Gastroesophageal sphincter (tissue), 4 donors: ENCODE measurements at regions not wholly inside any gene's neighbourhood (a gene's known extent, or its start where the extent isn't known, plus 50 kb on each side); places are given as distances from the start of the nearest gene placed in this dataset.

Experiments used
- ATAC-seq: fragments of 150-250 bp; one replicate; pipeline ENCODE4 v1.9.1; 2016; ENCODE audit warnings: mild to moderate bottlenecking, moderate library complexity
- H3K27ac ChIP-seq, 4 donors: fragments of 200-600 bp; sonication (generic) in 3 of 4; 1 replicate in 3 of 4; 2 replicates in 1 of 4; pipeline ENCODE4 v1.5.1; 2016 to 2019
- H3K27me3 ChIP-seq: fragments of 200-600 bp; sonication (generic); one replicate; pipeline ENCODE4 v1.5.1; 2019
- H3K36me3 ChIP-seq, 2 donors: fragments of 200-600 bp; sonication (generic); one replicate each; pipeline ENCODE4 v1.5.1; 2019; ENCODE audit warnings: control low read depth in 1 of 2
- H3K4me1 ChIP-seq, 3 donors: fragments of 200-600 bp; sonication (generic); 1 replicate in 2 of 3; 2 replicates in 1 of 3; pipeline ENCODE4 v1.5.1; 2016 to 2019; ENCODE audit warnings: control low read depth in 2 of 3
- H3K4me3 ChIP-seq, 2 donors: fragments of 200-600 bp; sonication (generic); one replicate each; pipeline ENCODE4 v1.5.1; 2019; ENCODE audit warnings: mild to moderate bottlenecking in 1 of 2, moderate library complexity in 1 of 2
- H3K9me3 ChIP-seq, 3 donors: fragments of 200-600 bp; sonication (generic); one replicate each; pipeline ENCODE4 v1.5.1; 2017 to 2019; ENCODE audit warnings: control low read depth in 2 of 3
- CTCF ChIP-seq, 4 experiments: fragments of 200-600 bp in 2 of 4; fragments of 450-650 bp in 2 of 4; sonication (generic) in 1 of 4; IDR thresholded peaks; one replicate each; pipeline ENCODE4 v1.5.1; 2017 to 2019; ENCODE audit warnings: antibody characterized with exemption in 4 of 4, mild to moderate bottlenecking in 2 of 4, moderate library complexity in 2 of 4
- EP300 ChIP-seq: sonication (generic); formaldehyde crosslinking; IDR thresholded peaks from one replicate; pipeline ENCODE4 v1.6.1; 2017; ENCODE audit warnings: antibody characterized with exemption, mild to moderate bottlenecking
- POLR2A ChIP-seq, 2 donors: fragments of 450-650 bp; IDR thresholded peaks; one replicate each; pipeline ENCODE4 v1.6.1; 2017; ENCODE audit warnings: antibody characterized with exemption in 2 of 2, mild to moderate bottlenecking in 2 of 2, moderate library complexity in 1 of 2
- POLR2AphosphoS5 ChIP-seq: sonication (generic); formaldehyde crosslinking; IDR thresholded peaks from one replicate; pipeline ENCODE4 v1.6.1; 2017; ENCODE audit warnings: antibody characterized with exemption
- WGBS, 2 donors: methylation state at CpG; one replicate each; pipeline ENCODE4 v1.1.5; 2018; ENCODE audit warnings: low coverage in 1 of 2; 5-methylcytosine and 5-hydroxymethylcytosine counted together

DNA sequence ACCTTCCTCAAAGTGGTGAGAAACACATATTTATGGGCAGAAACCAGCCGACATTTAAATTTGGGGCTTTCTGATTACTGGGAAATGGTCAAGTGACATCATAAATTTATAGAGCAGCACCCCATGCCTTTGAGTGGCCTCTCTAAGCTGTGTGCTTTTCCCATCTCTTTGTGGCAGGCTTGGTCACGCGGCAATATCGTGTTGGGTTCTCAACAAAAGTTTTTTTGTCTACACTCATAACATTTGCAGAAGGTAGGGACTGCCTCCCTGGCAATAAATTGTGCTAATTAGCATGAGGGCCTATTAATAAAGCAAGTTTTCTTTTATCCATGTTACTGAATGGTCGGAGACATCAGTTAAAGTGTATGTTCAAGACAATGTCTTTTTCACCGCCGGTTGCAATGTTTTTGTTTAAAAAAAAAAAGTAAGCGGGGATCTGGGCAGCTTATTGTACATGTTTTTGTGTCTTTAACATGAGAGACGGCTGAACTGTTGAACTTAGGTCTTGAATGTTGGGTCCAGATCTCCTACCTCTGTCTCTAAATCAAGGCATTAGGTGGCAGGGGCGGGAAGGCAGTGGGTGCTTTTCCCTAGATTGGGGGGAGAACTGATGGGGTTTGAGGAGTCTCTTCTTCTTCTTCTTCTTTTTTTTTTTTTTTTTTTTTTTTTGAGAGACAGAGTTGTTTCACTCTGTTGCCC, 193.3 kb downstream of the PHETA1 start:
- TF ChIP-seq POLR2AphosphoS5 (no peak), CTCF (IDR thresholded peaks at IDR 0.05) (no peak), EP300 (no peak), POLR2A (IDR thresholded peaks at IDR 0.05) (no peak)
- 64 to 69% methylated on average over 7 to 10 of the region's 10 CpGs for WGBS, 2 donors
- no peak for ATAC-seq
- Histone ChIP-seq H3K9me3 (no peaks in the 10 kb centered on the region), H3K27me3 (peaks cover 79% of the 10 kb centered on the region), H3K36me3 (no peaks in the 10 kb centered on the region), H3K4me1 (peaks cover 0 to 12% (median 0%) of the 10 kb centered on the region in 3 donors), H3K4me3 (no peak overlapping the region), H3K27ac (no peak overlapping the region)

DNA sequence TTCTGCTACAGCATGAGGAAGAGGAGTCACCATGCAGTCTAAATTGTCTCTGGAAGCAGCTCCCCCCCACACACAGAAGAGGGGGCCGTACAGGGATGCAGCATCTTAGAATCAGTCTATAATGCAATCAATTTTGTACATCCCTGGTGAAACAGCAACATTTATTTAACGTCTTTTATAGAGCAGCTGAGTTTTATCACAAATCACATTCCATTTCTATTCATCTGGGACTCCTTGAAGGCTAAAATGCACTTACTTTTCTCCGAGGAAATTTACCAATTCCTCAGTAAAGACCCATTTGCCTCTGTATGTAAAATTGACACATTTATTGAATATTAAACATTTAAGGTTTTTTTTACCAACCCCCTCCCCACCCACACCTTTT, 193.9 kb downstream of the PHETA1 start:
- H3K27ac ChIP-seq, result no peak overlapping the region
- no peak overlapping the region for H3K4me3 ChIP-seq
- WGBS, 2 donors, result 12 to 18% methylated on average over 3 of the region's 3 CpGs
- TF ChIP-seq POLR2AphosphoS5, result no peak
- no peak for TF ChIP-seq POLR2A (IDR thresholded peaks at IDR 0.05)
- peaks cover 74% of the 10 kb centered on the region for H3K27me3 ChIP-seq
- H3K4me1 ChIP-seq, result peaks cover 0 to 9% (median 0%) of the 10 kb centered on the region in 3 donors
- H3K9me3 ChIP-seq, result no peaks in the 10 kb centered on the region
- H3K36me3 ChIP-seq, result no peaks in the 10 kb centered on the region
- ATAC-seq, result no peak

GRCh38 chr12:111174251-111174960, 194.5 kb downstream of the PHETA1 start:
- H3K9me3 ChIP-seq, result no peaks in the 10 kb centered on the region
- TF ChIP-seq CTCF (IDR thresholded peaks at IDR 0.05) (peak in 1 of 4 experiments; percentile 49), POLR2A (IDR thresholded peaks at IDR 0.05) (no peak)
- no peaks in the 10 kb centered on the region for H3K36me3 ChIP-seq
- peaks cover 74% of the 10 kb centered on the region for H3K27me3 ChIP-seq
- no peak overlapping the region for H3K27ac ChIP-seq
- 65 to 83% methylated on average over 1 to 7 of the region's 8 CpGs for WGBS, 2 donors
- H3K4me1 ChIP-seq, result peaks cover 0 to 9% (median 0%) of the 10 kb centered on the region in 3 donors
- H3K4me3 ChIP-seq, result no peak overlapping the region
- ATAC-seq, result no peak

GRCh38 chr12:111173836-111174235, 195.1 kb downstream of the PHETA1 start:
- WGBS, 2 donors, result 85 to 100% methylated on average over 1 to 3 of the region's 3 CpGs
- no peak for ATAC-seq

DNA sequence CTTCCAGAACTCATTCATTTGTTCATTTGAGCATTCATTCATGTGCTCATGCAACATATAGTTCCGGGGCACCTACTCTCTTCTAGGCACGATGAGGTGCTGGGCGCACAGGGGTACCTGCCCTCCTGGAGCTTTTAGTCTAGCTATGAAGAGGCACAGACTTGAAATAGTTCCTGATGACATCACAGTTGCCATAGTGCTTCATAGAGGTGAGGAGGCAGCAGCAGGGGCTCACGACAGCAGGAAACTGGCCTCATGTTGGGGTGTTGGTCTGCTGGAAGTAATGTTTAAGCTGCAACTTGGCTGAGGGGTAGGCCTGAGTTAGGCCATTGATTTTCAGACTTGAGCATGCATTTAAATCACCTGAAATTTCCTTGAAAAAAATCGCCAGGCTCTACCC, 195.5 kb downstream of the PHETA1 start:
- H3K4me3 ChIP-seq, result no peak overlapping the region
- no peak for TF ChIP-seq POLR2A (IDR thresholded peaks at IDR 0.05)
- no peak for TF ChIP-seq POLR2AphosphoS5
- no peak for TF ChIP-seq EP300
- no peak for TF ChIP-seq CTCF (IDR thresholded peaks at IDR 0.05)
- H3K4me1 ChIP-seq, result peaks cover 0 to 2% (median 0%) of the 10 kb centered on the region in 3 donors
- H3K9me3 ChIP-seq, result no peaks in the 10 kb centered on the region
- 92% methylated on average over 4 of the region's 5 CpGs; no CpG with 5 or more reads in 1 of the 2 donors for WGBS, 2 donors
- no peak for ATAC-seq
- no peak overlapping the region for H3K27ac ChIP-seq
- no peaks in the 10 kb centered on the region for H3K36me3 ChIP-seq
- H3K27me3 ChIP-seq, result peaks cover 73% of the 10 kb centered on the region

More at GRCh38 chr12:111173836-111174235, 195.1 kb downstream of the PHETA1 start:
- H3K27ac ChIP-seq, result no peak overlapping the region
- no peak overlapping the region for H3K4me3 ChIP-seq
- peaks cover 74% of the 10 kb centered on the region for H3K27me3 ChIP-seq
- peaks cover 0 to 6% (median 0%) of the 10 kb centered on the region in 3 donors for H3K4me1 ChIP-seq
- TF ChIP-seq EP300 (no peak), POLR2A (IDR thresholded peaks at IDR 0.05) (no peak), CTCF (IDR thresholded peaks at IDR 0.05) (no peak), POLR2AphosphoS5 (no peak)
- H3K9me3 ChIP-seq, result no peaks in the 10 kb centered on the region
- no peaks in the 10 kb centered on the region for H3K36me3 ChIP-seq
